IPS DF 6.9 (cell line): ENCODE measurements at regions not wholly inside any gene's neighbourhood (a gene's known extent, or its start where the extent isn't known, plus 50 kb on each side); places are given as distances from the start of the nearest gene placed in this dataset.

Source experiments
- DNase-seq: peaks from one replicate; pipeline ENCODE4 v3.0.0-alpha.2; 2013; ENCODE audit warnings: low read depth, low spot score
- H3K27ac ChIP-seq: one replicate; pipeline ENCODE4 v1.5.1; 2013; ENCODE audit warnings: low read length, control low read depth
- H3K27me3 ChIP-seq: 2 replicates; pipeline ENCODE4 v1.6.1; 2013; ENCODE audit warnings: mild to moderate bottlenecking, low read length; ENCODE audit not compliant: control insufficient read depth, insufficient read depth
- H3K36me3 ChIP-seq: 2 replicates; pipeline ENCODE4 v1.6.1; 2013; ENCODE audit warnings: low read length; ENCODE audit not compliant: control insufficient read depth, insufficient read depth
- H3K4me1 ChIP-seq: 2 replicates; pipeline ENCODE4 v1.6.1; 2013; ENCODE audit warnings: low read length; ENCODE audit not compliant: control insufficient read depth, insufficient read depth
- H3K4me3 ChIP-seq: 2 replicates; pipeline ENCODE4 v1.5.1; 2013; ENCODE audit warnings: mild to moderate bottlenecking, low read length
- H3K9me3 ChIP-seq: 2 replicates; pipeline ENCODE4 v1.6.1; 2013; ENCODE audit warnings: low read length, inconsistent platforms; ENCODE audit not compliant: control insufficient read depth, insufficient read depth
- WGBS: extraction: QIAGEN DNeasy Blood & Tissue Kit; methylation state at CpG from one replicate; pipeline ENCODE4 v1.1.7; 2013; ENCODE audit warnings: mixed read lengths, missing lambda C conversion rate; ENCODE audit not compliant: insufficient read length, insufficient coverage; 5-methylcytosine and 5-hydroxymethylcytosine counted together

DNA sequence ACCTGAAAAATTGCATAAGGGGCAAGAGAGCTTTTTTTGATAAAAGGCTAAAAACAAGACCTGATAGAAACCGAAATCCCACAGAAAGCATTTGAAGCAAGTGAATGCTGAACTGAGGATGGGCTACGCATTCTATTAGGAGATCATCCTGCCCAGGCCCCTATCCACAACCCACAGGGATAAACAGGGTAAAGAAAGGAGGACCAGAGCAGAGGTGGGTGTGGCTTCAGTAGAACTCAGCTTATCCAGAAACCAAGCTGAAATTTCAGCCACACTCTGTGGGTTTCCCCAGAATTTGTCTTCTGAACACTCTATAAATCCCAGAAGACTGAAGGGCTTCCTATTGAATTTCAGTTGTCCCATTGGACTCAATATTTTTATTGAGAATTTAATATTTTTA lies 195.1 kb downstream of the ETS1 start:
- no peaks in the 10 kb centered on the region for H3K27me3 ChIP-seq
- H3K27ac ChIP-seq, result no peak overlapping the region
- H3K4me3 ChIP-seq, result no peak overlapping the region
- H3K4me1 ChIP-seq, result no peaks in the 10 kb centered on the region
- H3K36me3 ChIP-seq, result no peaks in the 10 kb centered on the region
- no CpG with 5 or more reads among the region's 2 CpGs for WGBS
- no peaks in the 10 kb centered on the region for H3K9me3 ChIP-seq
- DNase-seq, result no peak

DNA sequence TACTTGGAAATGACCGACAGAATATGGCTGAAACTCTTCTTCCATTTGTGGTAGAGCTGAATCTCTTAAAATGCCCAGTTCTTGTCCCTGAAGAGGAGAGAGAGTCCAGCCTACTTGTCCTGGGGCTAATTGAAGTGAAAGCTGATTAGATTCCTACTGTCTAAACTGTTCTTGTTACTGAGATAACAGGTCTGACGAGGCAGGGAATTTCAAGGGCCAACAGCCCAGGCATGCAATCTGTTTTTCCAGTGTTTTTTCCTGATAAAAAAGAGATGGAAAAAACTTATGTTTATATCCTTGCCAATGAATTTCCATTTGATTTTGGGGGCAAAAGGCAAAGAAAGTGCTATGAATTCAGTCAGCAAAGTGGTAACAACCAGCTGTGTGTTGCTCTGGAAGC lies 195.5 kb downstream of the ETS1 start:
- no peak overlapping the region for H3K4me3 ChIP-seq
- no peaks in the 10 kb centered on the region for H3K36me3 ChIP-seq
- H3K27ac ChIP-seq, result no peak overlapping the region
- DNase-seq, result no peak
- no CpG with 5 or more reads among the region's 2 CpGs for WGBS
- H3K9me3 ChIP-seq, result no peaks in the 10 kb centered on the region
- no peaks in the 10 kb centered on the region for H3K27me3 ChIP-seq
- no peaks in the 10 kb centered on the region for H3K4me1 ChIP-seq

DNA sequence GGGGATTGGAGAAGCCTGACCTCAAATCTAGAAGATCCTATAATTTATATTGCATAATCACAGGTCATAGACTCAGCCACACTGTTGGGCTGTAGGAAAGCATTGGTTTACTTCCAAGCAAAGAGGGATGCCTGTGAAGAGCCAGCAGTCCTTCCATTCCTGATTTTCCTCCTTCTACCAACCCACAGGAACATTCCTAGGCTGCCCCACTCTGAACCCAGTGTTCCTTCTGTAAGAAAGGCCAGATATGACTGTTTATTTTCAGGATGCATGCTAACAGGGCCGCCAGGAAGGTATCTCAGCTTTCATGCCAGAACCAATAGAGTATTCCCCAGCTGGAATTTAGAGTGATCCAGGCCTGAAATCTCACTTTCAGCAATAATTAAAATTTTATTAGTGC lies 197.1 kb downstream of the ETS1 start:
- no peak for DNase-seq
- Histone ChIP-seq H3K27ac (no peak overlapping the region), H3K36me3 (no peaks in the 10 kb centered on the region), H3K27me3 (no peaks in the 10 kb centered on the region), H3K9me3 (no peaks in the 10 kb centered on the region), H3K4me3 (no peak overlapping the region), H3K4me1 (no peaks in the 10 kb centered on the region)
- WGBS, result no CpG with 5 or more reads among the region's 1 CpG

- Histone ChIP-seq H3K4me3 (no peak overlapping the region), H3K27me3 (no peaks in the 10 kb centered on the region), H3K36me3 (no peaks in the 10 kb centered on the region), H3K27ac (no peak overlapping the region), H3K4me1 (no peaks in the 10 kb centered on the region), H3K9me3 (no peaks in the 10 kb centered on the region)
- no peak for DNase-seq
- WGBS, result no CpG with 5 or more reads among the region's 7 CpGs
Measured at GRCh38 chr11:128389461-128389976, 197.8 kb downstream of the ETS1 start.

- Histone ChIP-seq H3K9me3 (no peaks in the 10 kb centered on the region), H3K4me3 (no peak overlapping the region), H3K27ac (no peak overlapping the region), H3K27me3 (no peaks in the 10 kb centered on the region), H3K4me1 (peaks cover under 1% of the 10 kb centered on the region; the same call in 1 of the 2 replicates), H3K36me3 (no peaks in the 10 kb centered on the region)
- WGBS, result no CpG with 5 or more reads among the region's 5 CpGs
- no peak for DNase-seq
Measured at GRCh38 chr11:128388206-128388815, 199.0 kb downstream of the ETS1 start.

- no peak for DNase-seq
- no peak overlapping the region for H3K4me3 ChIP-seq
- H3K27ac ChIP-seq, result no peak overlapping the region
- H3K4me1 ChIP-seq, result peaks cover 1% of the 10 kb centered on the region; the same call in 1 of the 2 replicates
- H3K9me3 ChIP-seq, result no peaks in the 10 kb centered on the region
- no peaks in the 10 kb centered on the region for H3K27me3 ChIP-seq
- WGBS, result no CpG with 5 or more reads among the region's 3 CpGs
- H3K36me3 ChIP-seq, result no peaks in the 10 kb centered on the region
Measured at GRCh38 chr11:128379587-128380580, 207.5 kb downstream of the ETS1 start.

DNA sequence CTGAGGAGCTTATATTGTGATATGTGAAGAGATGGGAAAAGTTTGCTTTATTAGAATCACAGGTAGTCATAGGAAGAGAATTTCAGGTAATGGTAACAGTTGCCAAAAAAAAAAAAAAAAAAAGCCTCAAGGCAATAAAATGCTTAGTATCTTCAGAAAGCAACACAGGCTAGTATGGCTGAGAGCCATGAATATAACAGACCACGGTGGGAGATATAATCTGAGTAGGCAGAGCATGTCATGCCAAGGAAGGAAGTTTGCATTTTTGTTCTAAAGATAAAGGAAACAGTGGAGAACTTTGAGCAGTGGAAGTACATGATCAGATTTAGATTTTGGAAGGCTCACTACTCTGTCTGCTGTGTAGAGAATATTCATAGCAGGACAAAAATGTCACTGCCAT lies 211.4 kb downstream of the ETS1 start:
- no peaks in the 10 kb centered on the region for H3K4me1 ChIP-seq
- H3K9me3 ChIP-seq, result no peaks in the 10 kb centered on the region
- no peak overlapping the region for H3K4me3 ChIP-seq
- H3K27ac ChIP-seq, result no peak overlapping the region
- no peak for DNase-seq
- no CpG with 5 or more reads among the region's 1 CpG for WGBS
- H3K36me3 ChIP-seq, result no peaks in the 10 kb centered on the region
- H3K27me3 ChIP-seq, result no peaks in the 10 kb centered on the region

DNA sequence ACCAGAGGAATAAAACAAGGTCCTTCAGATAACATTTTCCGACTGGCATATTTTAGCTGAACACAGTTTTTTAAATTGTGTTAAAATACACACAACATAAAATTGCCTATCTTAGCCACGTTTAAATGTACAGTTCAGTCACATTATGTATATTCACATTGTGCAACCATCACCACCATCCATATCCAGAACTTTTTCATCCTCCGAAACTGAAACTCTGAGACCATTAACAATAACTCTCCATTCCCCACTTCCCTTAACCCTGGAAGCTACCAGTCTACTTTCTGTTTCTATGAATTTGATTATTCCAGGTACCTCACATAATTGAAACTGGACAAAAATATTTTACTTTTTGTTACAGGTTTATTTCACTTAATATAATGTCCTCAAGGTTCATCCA lies 213.3 kb downstream of the ETS1 start:
- DNase-seq, result no peak
- H3K9me3 ChIP-seq, result no peaks in the 10 kb centered on the region
- no peaks in the 10 kb centered on the region for H3K4me1 ChIP-seq
- no peak overlapping the region for H3K4me3 ChIP-seq
- H3K36me3 ChIP-seq, result no peaks in the 10 kb centered on the region
- no peaks in the 10 kb centered on the region for H3K27me3 ChIP-seq
- no peak overlapping the region for H3K27ac ChIP-seq
- WGBS, result 100% methylated on average over 1 of the region's 3 CpGs

DNA sequence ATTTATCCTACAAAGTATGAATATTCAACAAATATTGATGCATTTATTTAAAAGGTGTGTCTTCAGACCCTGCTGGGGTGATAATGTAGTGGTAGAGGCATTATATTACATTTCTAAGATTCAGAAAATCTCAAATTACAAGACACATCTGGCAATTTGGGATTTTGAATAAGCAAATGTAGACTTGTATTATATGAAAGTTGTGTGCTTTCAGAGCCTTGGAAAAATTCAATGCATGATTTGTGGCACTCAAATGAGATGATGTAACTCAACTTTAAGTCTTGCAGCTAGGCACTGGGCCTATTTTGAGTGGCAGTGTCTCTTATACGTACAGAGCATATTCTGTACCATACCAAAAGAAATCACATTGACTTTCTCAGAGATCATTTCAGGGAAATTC lies 214.4 kb downstream of the ETS1 start:
- no peaks in the 10 kb centered on the region for H3K27me3 ChIP-seq
- H3K9me3 ChIP-seq, result no peaks in the 10 kb centered on the region
- H3K4me3 ChIP-seq, result no peak overlapping the region
- no peak overlapping the region for H3K27ac ChIP-seq
- WGBS, result no CpG with 5 or more reads among the region's 1 CpG
- DNase-seq, result no peak
- no peaks in the 10 kb centered on the region for H3K4me1 ChIP-seq
- H3K36me3 ChIP-seq, result no peaks in the 10 kb centered on the region

- Histone ChIP-seq H3K36me3 (no peaks in the 10 kb centered on the region), H3K9me3 (no peaks in the 10 kb centered on the region), H3K27me3 (no peaks in the 10 kb centered on the region), H3K4me3 (no peak overlapping the region), H3K4me1 (no peaks in the 10 kb centered on the region), H3K27ac (no peak overlapping the region)
- WGBS, result no CpG with 5 or more reads among the region's 10 CpGs
- no peak for DNase-seq
Measured at GRCh38 chr11:128367573-128367972, 219.8 kb downstream of the ETS1 start.
